ENCODE measurements at regions not wholly inside any gene's neighbourhood (a gene's known extent, or its start where the extent isn't known, plus 50 kb on each side); places are given as distances from the start of the nearest gene placed in this dataset.

- ChIA-PET CTCF (ENCODE audit: low intra/inter-chr PET ratio, low total read pairs) (no interaction called here), POLR2A (no interaction called here)
- H3K9me3 ChIP-seq (ENCODE audit: low read length): no peaks in the 10 kb centered on the region
- H3K79me2 ChIP-seq (ENCODE audit: insufficient read depth, low read length): no peaks in the 10 kb centered on the region
- no peak overlapping the region for H3K4me2 ChIP-seq (ENCODE audit: low read depth, low read length)
- ATAC-seq (no peak), FAIRE-seq (no peak), DNase-seq (ENCODE audit: low spot score) (no peak)
- no peaks in the 10 kb centered on the region for H3K27me3 ChIP-seq (ENCODE audit: control insufficient read depth in 1 of 2, insufficient read depth in 2 of 2, low read length in 2 of 2)
- in situ Hi-C loops (cut with HindIII; ENCODE audit: extremely low pct_ligation_motif_present, low pct_unique_long_range_greater_than_20kb): no loop called here
- no peak overlapping the region for H3K9ac ChIP-seq (ENCODE audit: insufficient read depth, low read depth, low read length)
- intact Hi-C loops (cut with micrococcal nuclease; ENCODE audit: unreplicated experiment): no loop called here
- 53% methylated on average over 1 of the region's 1 CpG for WGBS (ENCODE audit: low lambda C conversion rate)
- no TSS peak for BruUV-seq (replicated peaks)
- H2AFZ ChIP-seq (ENCODE audit: low read length): no peak overlapping the region
- H3K27ac ChIP-seq (ENCODE audit: extremely low read length, insufficient read depth, low read length): no peak overlapping the region
- no peaks in the 10 kb centered on the region for H3K36me3 ChIP-seq (replicated peaks in 1 of 2; ENCODE audit: control insufficient read depth in 1 of 2, insufficient read depth in 2 of 2, low read length in 2 of 2)
- TF ChIP-seq YEATS4 (CRISPR knock-in tag; IDR thresholded peaks at IDR 0.05; ENCODE audit: borderline replicate concordance): no peak
- TF ChIP-seq ZNF441 (CRISPR knock-in tag; IDR thresholded peaks at IDR 0.05; ENCODE audit: borderline replicate concordance): no peak
- TF ChIP-seq ZNF225 (CRISPR knock-in tag; IDR thresholded peaks at IDR 0.05): no peak
- no peak for TF ChIP-seq CREB1 (IDR thresholded peaks at IDR 0.05)
- TF ChIP-seq CREB1 (CRISPR knock-in tag; IDR thresholded peaks at IDR 0.05): no peak
- TF ChIP-seq NFE2L2 (IDR thresholded peaks at IDR 0.05; ENCODE audit: low read length): no peak
- TF ChIP-seq ATF7-NPFF (CRISPR knock-in tag; IDR thresholded peaks at IDR 0.05; ENCODE audit: low read depth): no peak
- no peak for TF ChIP-seq ZNF569 (CRISPR knock-in tag; IDR thresholded peaks at IDR 0.05; ENCODE audit: borderline replicate concordance)
- no peak for TF ChIP-seq TRAFD1 (CRISPR knock-in tag; IDR thresholded peaks at IDR 0.05; ENCODE audit: borderline replicate concordance)
- no peaks in the 10 kb centered on the region for H4K20me1 ChIP-seq (ENCODE audit: insufficient read depth, low read length)
- no peak overlapping the region for H3K4me3 ChIP-seq (replicated peaks in 1 of 3; ENCODE audit: insufficient read depth in 1 of 3, low read depth in 2 of 3, low read length in 3 of 3)
- no peaks in the 10 kb centered on the region for H3K4me1 ChIP-seq (ENCODE audit: insufficient read depth, low read length)
These were observed 301.5 kb upstream of the FBXO33 start for GRCh38 chr14:39733741-39734140.

DNA sequence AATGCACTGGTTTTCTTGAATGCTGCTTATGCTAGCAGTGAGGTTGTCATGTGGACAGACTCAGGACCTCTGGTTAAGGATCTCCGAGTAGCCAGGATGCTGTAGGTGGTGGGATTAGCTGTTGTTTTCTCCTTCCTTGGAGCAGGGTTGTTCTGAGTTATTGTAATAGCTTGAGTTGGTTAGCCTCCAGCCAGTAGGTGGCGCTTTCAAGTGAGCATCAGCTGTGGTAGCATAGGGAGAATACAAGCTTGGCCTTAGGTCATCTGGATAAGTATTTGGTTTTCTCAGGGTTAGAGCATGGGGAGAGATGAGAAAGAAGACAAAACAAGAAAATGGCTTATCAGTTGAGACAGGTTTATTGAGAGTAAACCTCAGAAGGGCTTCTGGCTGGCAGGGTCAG is 299.7 kb upstream of the FBXO33 start:
- Histone ChIP-seq H4K20me1 (ENCODE audit: insufficient read depth, low read length) (no peaks in the 10 kb centered on the region), H2AFZ (ENCODE audit: low read length) (no peak overlapping the region), H3K79me2 (ENCODE audit: insufficient read depth, low read length) (no peaks in the 10 kb centered on the region), H3K4me1 (ENCODE audit: insufficient read depth, low read length) (no peaks in the 10 kb centered on the region), H3K9me3 (ENCODE audit: low read length) (no peaks in the 10 kb centered on the region), H3K4me2 (ENCODE audit: low read depth, low read length) (no peak overlapping the region), H3K4me3 (replicated peaks in 1 of 3; ENCODE audit: insufficient read depth in 1 of 3, low read depth in 2 of 3, low read length in 3 of 3) (no peak overlapping the region), H3K27ac (ENCODE audit: extremely low read length, insufficient read depth, low read length) (no peak overlapping the region), H3K9ac (ENCODE audit: insufficient read depth, low read depth, low read length) (no peak overlapping the region), H3K27me3 (ENCODE audit: control insufficient read depth in 1 of 2, insufficient read depth in 2 of 2, low read length in 2 of 2) (no peaks in the 10 kb centered on the region), H3K36me3 (replicated peaks in 1 of 2; ENCODE audit: control insufficient read depth in 1 of 2, insufficient read depth in 2 of 2, low read length in 2 of 2) (no peaks in the 10 kb centered on the region)
- ChIA-PET CTCF (ENCODE audit: low intra/inter-chr PET ratio, low total read pairs) (no interaction called here), POLR2A (no interaction called here)
- WGBS (ENCODE audit: low lambda C conversion rate): 1% methylated on average over 2 of the region's 2 CpGs
- in situ Hi-C loops (cut with HindIII; ENCODE audit: extremely low pct_ligation_motif_present, low pct_unique_long_range_greater_than_20kb): no loop called here
- BruUV-seq (replicated peaks): no TSS peak
- FAIRE-seq: peak; percentile 43
- peak; percentile 51 for DNase-seq (ENCODE audit: low spot score)
- intact Hi-C loops (cut with micrococcal nuclease; ENCODE audit: unreplicated experiment): no loop called here
- peak; percentile 96 for ATAC-seq
- TF ChIP-seq ZNF747 (CRISPR knock-in tag; IDR thresholded peaks at IDR 0.05; ENCODE audit: borderline replicate concordance) (no peak), TCF7 (IDR thresholded peaks at IDR 0.05; ENCODE audit: low read depth) (no peak), ZNF451 (CRISPR knock-in tag; IDR thresholded peaks at IDR 0.05) (no peak), KLF16 (CRISPR knock-in tag; IDR thresholded peaks at IDR 0.05) (no peak)
- TF ChIP-seq, protein P1, sequence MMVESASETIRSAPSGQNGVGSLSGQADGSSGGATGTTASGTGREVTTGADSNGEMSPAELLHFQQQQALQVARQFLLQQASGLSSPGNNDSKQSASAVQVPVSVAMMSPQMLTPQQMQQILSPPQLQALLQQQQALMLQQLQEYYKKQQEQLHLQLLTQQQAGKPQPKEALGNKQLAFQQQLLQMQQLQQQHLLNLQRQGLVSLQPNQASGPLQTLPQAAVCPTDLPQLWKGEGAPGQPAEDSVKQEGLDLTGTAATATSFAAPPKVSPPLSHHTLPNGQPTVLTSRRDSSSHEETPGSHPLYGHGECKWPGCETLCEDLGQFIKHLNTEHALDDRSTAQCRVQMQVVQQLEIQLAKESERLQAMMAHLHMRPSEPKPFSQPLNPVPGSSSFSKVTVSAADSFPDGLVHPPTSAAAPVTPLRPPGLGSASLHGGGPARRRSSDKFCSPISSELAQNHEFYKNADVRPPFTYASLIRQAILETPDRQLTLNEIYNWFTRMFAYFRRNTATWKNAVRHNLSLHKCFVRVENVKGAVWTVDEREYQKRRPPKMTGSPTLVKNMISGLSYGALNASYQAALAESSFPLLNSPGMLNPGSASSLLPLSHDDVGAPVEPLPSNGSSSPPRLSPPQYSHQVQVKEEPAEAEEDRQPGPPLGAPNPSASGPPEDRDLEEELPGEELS (CRISPR knock-in tag; IDR thresholded peaks at IDR 0.05): no peak
- TF ChIP-seq, protein P2, sequence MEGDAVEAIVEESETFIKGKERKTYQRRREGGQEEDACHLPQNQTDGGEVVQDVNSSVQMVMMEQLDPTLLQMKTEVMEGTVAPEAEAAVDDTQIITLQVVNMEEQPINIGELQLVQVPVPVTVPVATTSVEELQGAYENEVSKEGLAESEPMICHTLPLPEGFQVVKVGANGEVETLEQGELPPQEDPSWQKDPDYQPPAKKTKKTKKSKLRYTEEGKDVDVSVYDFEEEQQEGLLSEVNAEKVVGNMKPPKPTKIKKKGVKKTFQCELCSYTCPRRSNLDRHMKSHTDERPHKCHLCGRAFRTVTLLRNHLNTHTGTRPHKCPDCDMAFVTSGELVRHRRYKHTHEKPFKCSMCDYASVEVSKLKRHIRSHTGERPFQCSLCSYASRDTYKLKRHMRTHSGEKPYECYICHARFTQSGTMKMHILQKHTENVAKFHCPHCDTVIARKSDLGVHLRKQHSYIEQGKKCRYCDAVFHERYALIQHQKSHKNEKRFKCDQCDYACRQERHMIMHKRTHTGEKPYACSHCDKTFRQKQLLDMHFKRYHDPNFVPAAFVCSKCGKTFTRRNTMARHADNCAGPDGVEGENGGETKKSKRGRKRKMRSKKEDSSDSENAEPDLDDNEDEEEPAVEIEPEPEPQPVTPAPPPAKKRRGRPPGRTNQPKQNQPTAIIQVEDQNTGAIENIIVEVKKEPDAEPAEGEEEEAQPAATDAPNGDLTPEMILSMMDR (CRISPR knock-in tag; IDR thresholded peaks at IDR 0.05): peak; percentile 69

Measured in HepG2 (cell line).